Fibroblast of peridontal ligament (primary cell): ENCODE measurements at regions not wholly inside any gene's neighbourhood (a gene's known extent, or its start where the extent isn't known, plus 50 kb on each side); places are given as distances from the start of the nearest gene placed in this dataset.

Experiments used
- DNase-seq: peaks from one replicate; pipeline ENCODE4 v3.0.0-alpha.2; 2010; ENCODE audit errors: extremely low read depth

DNA sequence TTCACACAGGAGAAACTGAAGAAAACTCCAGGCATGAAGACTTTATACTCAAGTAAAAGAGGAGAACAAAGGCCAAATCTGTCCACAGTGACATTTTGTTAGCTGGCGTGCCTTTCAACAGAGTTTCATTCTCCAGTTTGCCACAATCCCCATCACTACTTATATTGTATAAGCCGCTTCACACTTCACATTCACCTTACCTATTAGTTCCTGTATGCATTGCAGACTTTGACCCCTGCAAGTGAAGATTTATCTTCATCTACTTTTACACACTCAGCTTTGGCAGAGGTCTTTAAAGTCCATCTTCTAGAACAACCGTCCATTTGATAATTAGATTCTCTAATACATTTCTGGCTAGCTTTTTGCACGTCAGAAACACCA, 56.8 kb upstream of the TANK start:
- DNase-seq, result no peak

- no peak for DNase-seq
These were observed 56.1 kb upstream of the TANK start for GRCh38 chr2:161104054-161104553.

GRCh38 chr2:161107265-161107664, 53.0 kb upstream of the TANK start:
- no peak for DNase-seq
